Fibroblast of the aortic adventitia (primary cell): ENCODE measurements at regions not wholly inside any gene's neighbourhood (a gene's known extent, or its start where the extent isn't known, plus 50 kb on each side); places are given as distances from the start of the nearest gene placed in this dataset.
A peak's percentile ranks its signal among the peaks of the same experiment; 100 is the strongest.

ENCODE experiments used
- DNase-seq: peaks from one replicate; pipeline ENCODE4 v3.0.0-alpha.2; 2010; ENCODE audit warnings: low read depth
- H3K4me3 ChIP-seq: 2 replicates; pipeline ENCODE4 v1.5.1; 2011; ENCODE audit warnings: low read depth, mild to moderate bottlenecking, control low read depth, low read length, moderate library complexity
- TF ChIP-seq, protein P1 (sequence below): IDR thresholded peaks from 2 replicates; pipeline ENCODE4 v1.5.1; 2011; ENCODE audit warnings: mild to moderate bottlenecking, low read length, control low read depth, inconsistent platforms; ENCODE audit not compliant: insufficient read depth

DNA sequence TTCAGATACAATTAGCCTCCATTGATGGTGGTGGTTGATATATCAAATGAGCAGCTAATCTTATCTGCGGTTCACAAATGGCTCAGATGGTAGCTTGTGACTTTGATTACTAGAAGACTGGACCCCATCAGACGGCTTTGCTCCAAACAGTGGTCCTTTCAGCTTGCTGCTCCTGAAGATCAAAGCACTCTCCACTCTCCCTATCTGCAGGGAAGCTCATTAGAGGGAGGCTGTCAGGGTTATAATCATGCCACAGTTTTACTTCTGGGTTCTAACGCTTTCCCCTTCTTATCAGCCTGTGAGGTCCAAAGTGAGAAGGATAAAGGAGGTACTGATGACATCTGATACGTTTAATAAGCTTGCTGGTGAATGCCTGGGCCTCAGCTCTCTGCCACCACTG, 247.1 kb upstream of the NT5C1B start:
- no peak for DNase-seq
- no peak overlapping the region for H3K4me3 ChIP-seq
- TF ChIP-seq, protein P1, sequence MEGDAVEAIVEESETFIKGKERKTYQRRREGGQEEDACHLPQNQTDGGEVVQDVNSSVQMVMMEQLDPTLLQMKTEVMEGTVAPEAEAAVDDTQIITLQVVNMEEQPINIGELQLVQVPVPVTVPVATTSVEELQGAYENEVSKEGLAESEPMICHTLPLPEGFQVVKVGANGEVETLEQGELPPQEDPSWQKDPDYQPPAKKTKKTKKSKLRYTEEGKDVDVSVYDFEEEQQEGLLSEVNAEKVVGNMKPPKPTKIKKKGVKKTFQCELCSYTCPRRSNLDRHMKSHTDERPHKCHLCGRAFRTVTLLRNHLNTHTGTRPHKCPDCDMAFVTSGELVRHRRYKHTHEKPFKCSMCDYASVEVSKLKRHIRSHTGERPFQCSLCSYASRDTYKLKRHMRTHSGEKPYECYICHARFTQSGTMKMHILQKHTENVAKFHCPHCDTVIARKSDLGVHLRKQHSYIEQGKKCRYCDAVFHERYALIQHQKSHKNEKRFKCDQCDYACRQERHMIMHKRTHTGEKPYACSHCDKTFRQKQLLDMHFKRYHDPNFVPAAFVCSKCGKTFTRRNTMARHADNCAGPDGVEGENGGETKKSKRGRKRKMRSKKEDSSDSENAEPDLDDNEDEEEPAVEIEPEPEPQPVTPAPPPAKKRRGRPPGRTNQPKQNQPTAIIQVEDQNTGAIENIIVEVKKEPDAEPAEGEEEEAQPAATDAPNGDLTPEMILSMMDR, result no peak

DNA sequence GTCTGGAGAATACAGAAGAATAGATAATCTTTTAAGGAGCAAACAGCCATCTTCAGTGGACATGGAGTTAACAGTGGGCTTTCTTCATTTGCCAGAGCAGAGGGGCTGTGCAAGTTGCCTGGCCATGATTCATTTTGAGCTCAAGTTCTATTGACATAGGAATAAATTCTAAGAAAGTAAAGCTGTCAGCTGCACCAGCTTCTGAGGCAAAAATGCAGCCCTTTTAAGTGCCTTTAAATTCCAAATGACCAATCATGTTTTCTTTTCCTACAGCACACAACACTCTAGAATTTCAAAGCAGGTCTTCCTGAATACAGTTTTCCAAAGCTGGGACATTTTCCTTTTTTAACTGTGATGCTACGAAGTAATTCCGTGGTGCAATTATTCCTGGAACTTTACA, 246.4 kb upstream of the NT5C1B start:
- TF ChIP-seq, protein P1, result no peak
- H3K4me3 ChIP-seq, result no peak overlapping the region
- DNase-seq, result no peak

DNA sequence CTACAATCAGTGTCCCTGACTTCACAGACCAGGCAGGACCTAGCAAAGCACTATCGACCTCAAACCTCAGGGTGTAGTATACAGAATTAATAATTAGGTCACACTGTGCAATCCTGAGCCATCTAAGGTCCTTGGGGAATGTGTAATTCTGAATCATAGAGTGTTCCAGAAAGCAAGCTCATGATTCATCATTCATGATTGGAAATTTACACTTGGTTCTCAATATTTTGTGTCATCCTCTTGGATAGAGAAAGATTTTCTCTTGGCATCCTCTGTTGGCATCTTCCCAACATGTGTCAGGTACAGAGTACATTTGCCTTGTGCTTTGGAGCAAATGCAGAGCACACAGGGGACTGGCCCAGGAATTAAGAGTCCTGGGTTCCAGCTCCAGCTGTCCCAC, 245.0 kb upstream of the NT5C1B start:
- DNase-seq, result peak; percentile 86
- H3K4me3 ChIP-seq, result no peak overlapping the region
- TF ChIP-seq, protein P1, result no peak

DNA sequence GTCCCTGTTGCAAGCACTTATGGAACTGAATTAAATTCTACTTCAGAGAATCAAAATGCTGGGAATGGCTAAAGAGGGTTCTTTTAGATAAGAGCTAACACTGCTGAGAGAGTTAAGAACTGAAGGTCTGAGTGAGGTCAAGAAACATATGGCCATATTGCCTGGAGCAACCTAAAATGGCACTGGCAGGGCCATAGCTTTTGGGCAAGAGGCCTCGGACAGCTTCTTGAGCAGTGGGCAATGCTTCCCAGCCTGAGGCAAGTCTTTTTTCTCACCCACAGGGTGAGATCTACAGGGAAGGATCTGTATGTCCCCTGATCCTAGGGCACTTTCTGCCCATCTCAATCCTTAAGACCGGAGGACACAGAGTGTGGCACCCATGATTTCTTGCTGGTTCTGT, 244.6 kb upstream of the NT5C1B start:
- DNase-seq, result peak; percentile 30
- no peak overlapping the region for H3K4me3 ChIP-seq
- TF ChIP-seq, protein P1, result no peak

DNA sequence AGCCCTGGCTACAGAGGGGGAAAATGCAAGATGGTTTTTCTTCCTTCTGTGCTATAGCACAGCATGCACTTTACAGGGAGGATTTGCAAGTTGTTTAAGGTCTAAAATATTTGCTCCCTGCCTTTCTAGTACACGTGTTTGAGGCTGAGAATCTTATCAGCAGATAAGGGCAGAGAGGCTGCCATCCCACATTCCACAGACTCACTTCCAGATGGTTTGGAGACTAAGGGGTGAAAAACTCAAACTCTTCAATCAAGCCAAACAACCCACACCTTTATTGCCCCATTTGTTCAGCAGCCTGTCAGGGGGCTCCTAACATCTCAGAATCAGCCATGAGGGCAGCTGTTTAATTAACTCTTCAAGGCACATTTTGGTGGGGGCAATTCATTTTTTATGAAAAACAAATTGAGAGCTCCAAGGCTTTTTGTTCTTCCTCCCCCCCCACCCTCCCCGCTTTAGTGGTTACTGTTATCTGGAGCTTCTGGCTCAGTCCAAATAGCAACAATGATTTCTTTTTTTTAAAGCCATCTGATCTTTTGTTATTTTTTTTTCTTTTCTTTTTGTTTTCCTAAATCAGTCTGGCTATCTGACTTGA, 242.6 kb upstream of the NT5C1B start:
- H3K4me3 ChIP-seq, result no peak overlapping the region
- peak; percentile 93 for DNase-seq
- TF ChIP-seq, protein P1, result no peak

DNA sequence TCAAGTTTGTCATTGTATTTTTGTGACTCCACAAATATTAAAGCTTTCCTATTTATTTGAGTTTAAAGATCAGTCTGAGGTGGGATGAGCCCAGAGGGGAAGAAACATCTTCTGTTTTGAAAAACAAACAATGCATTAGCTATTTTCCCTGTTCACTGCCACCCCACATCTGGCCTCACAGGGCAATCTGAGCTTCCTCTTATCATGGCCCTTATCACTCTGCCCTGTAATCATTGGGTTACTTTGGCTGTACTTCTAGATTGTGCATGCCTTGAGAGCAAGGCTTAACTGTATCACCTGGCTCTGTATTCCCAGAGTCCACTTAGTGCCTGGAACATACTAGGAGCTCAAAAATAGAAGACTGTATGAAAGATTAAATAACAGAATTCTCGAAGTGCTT, 241.6 kb upstream of the NT5C1B start:
- TF ChIP-seq, protein P1, result no peak
- H3K4me3 ChIP-seq, result no peak overlapping the region
- DNase-seq, result no peak

DNA sequence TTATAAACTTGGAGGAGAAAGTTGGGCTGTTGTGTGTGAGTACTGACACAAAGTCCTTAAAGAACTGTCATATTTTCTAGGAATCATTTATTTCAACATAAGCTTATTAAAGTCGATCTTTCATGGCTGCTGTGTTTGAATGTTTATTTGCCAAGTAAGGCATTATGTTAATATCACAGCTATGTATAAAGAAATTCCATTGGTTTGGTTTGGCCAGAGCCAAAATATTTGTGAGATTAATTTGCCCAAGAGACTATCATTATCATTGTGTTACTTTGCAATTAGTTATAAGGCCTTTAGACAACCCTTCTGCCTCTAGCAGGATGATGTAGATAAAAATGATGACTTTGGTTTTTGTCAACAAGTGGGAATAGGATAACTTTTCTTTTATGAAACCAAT, 240.6 kb upstream of the NT5C1B start:
- TF ChIP-seq, protein P1, result no peak
- peak; percentile 69 for DNase-seq

More for the DNA sequence above, 240.6 kb upstream of the NT5C1B start:
- H3K4me3 ChIP-seq, result no peak overlapping the region
